ENCODE measurements at regions not wholly inside any gene's neighbourhood (a gene's known extent, or its start where the extent isn't known, plus 50 kb on each side); places are given as distances from the start of the nearest gene placed in this dataset.

- no peaks in the 10 kb centered on the region for H3K9me1 ChIP-seq (ENCODE audit: control insufficient read depth, extremely low read depth, insufficient read depth, low read length)
- H3K9ac ChIP-seq (ENCODE audit: control insufficient read depth, extremely low read depth, insufficient read depth, low read length), result no peak overlapping the region
- peaks cover 35% of the 10 kb centered on the region for H3K4me1 ChIP-seq (ENCODE audit: control insufficient read depth, extremely low read depth, insufficient read depth, low read length)
- no peak overlapping the region for H3K4me3 ChIP-seq (ENCODE audit: control insufficient read depth in 2 of 3, extremely low read depth in 1 of 3, insufficient read depth in 2 of 3, low read depth in 1 of 3, low read length in 3 of 3)
- no peaks in the 10 kb centered on the region for H4K20me1 ChIP-seq (ENCODE audit: control insufficient read depth, extremely low read depth, insufficient read depth, low read length)
- FAIRE-seq (no peak), DNase-seq (ENCODE audit: low read depth, low spot score) (no peak)
- dilution Hi-C loops (cut with MboI; ENCODE audit: extremely low pct_ligation_motif_present, low sequenced_read_pairs), result no loop called here
- H2AFZ ChIP-seq (ENCODE audit: control insufficient read depth, low read length), result peak overlapping the region; percentile 3
- no peaks in the 10 kb centered on the region for H3K79me2 ChIP-seq (ENCODE audit: control insufficient read depth, insufficient read depth, low read length)
- H3K36me3 ChIP-seq (ENCODE audit: control insufficient read depth in 2 of 2, extremely low read depth in 1 of 2, insufficient read depth in 2 of 2, low read length in 2 of 2), result no peaks in the 10 kb centered on the region
- no peaks in the 10 kb centered on the region for H3K27me3 ChIP-seq (ENCODE audit: control insufficient read depth, extremely low read depth, insufficient read depth, low read length)
- no peak for TF ChIP-seq CTCF (optimal IDR thresholded peaks at IDR 0.05 in 1 of 3, IDR thresholded peaks at IDR 0.05 in 1 of 3, conservative IDR thresholded peaks at IDR 0.05 in 1 of 3; ENCODE audit: extremely low read depth in 1 of 3, insufficient read depth in 2 of 3, low read length in 3 of 3)
- no peak for TF ChIP-seq EZH2 (IDR thresholded peaks at IDR 0.05; ENCODE audit: low read length)
- no peaks in the 10 kb centered on the region for H3K9me3 ChIP-seq (ENCODE audit: control insufficient read depth, low read depth, low read length)
- H3K27ac ChIP-seq (ENCODE audit: control insufficient read depth, insufficient read depth, low read length), result peak overlapping the region; percentile 42
- peak overlapping the region; percentile 52 for H3K4me2 ChIP-seq (ENCODE audit: control insufficient read depth, extremely low read depth, insufficient read depth, low read depth, low read length)
These were observed 94.4 kb upstream of the LDAH start for GRCh38 chr2:20917287-20917660.

GRCh38 chr2:20916604-20917286 is 93.8 kb upstream of the LDAH start:
- Histone ChIP-seq H3K79me2 (ENCODE audit: control insufficient read depth, insufficient read depth, low read length) (no peaks in the 10 kb centered on the region), H3K4me1 (ENCODE audit: control insufficient read depth, extremely low read depth, insufficient read depth, low read length) (peaks cover 38% of the 10 kb centered on the region), H3K9me1 (ENCODE audit: control insufficient read depth, extremely low read depth, insufficient read depth, low read length) (no peaks in the 10 kb centered on the region), H3K4me2 (ENCODE audit: control insufficient read depth, extremely low read depth, insufficient read depth, low read depth, low read length) (no peak overlapping the region), H3K36me3 (ENCODE audit: control insufficient read depth in 2 of 2, extremely low read depth in 1 of 2, insufficient read depth in 2 of 2, low read length in 2 of 2) (no peaks in the 10 kb centered on the region), H2AFZ (ENCODE audit: control insufficient read depth, low read length) (peak overlapping the region; percentile 61), H3K4me3 (ENCODE audit: control insufficient read depth in 2 of 3, extremely low read depth in 1 of 3, insufficient read depth in 2 of 3, low read depth in 1 of 3, low read length in 3 of 3) (no peak overlapping the region), H3K9me3 (ENCODE audit: control insufficient read depth, low read depth, low read length) (no peaks in the 10 kb centered on the region), H3K9ac (ENCODE audit: control insufficient read depth, extremely low read depth, insufficient read depth, low read length) (no peak overlapping the region), H4K20me1 (ENCODE audit: control insufficient read depth, extremely low read depth, insufficient read depth, low read length) (no peaks in the 10 kb centered on the region), H3K27me3 (ENCODE audit: control insufficient read depth, extremely low read depth, insufficient read depth, low read length) (no peaks in the 10 kb centered on the region), H3K27ac (ENCODE audit: control insufficient read depth, insufficient read depth, low read length) (no peak overlapping the region)
- DNase-seq (ENCODE audit: low read depth, low spot score) (no peak), FAIRE-seq (peak; percentile 52)
- TF ChIP-seq CTCF (optimal IDR thresholded peaks at IDR 0.05 in 1 of 3, IDR thresholded peaks at IDR 0.05 in 1 of 3, conservative IDR thresholded peaks at IDR 0.05 in 1 of 3; ENCODE audit: extremely low read depth in 1 of 3, insufficient read depth in 2 of 3, low read length in 3 of 3) (peak in 1 of 3 experiments; percentile 48), EZH2 (IDR thresholded peaks at IDR 0.05; ENCODE audit: low read length) (no peak)
- dilution Hi-C loops (cut with MboI; ENCODE audit: extremely low pct_ligation_motif_present, low sequenced_read_pairs), result no loop called here
